Retinal pigment epithelial cell (primary cell): ENCODE measurements at regions not wholly inside any gene's neighbourhood (a gene's known extent, or its start where the extent isn't known, plus 50 kb on each side); places are given as distances from the start of the nearest gene placed in this dataset.

Experiments
- DNase-seq: peaks from one replicate; pipeline ENCODE4 v3.0.0-alpha.2; 2010; ENCODE audit warnings: low read depth
- H3K4me3 ChIP-seq: 2 replicates; pipeline ENCODE4 v1.5.1; 2011; ENCODE audit warnings: mild to moderate bottlenecking, low read length, control low read depth, moderate library complexity
- CTCF ChIP-seq: conservative IDR thresholded peaks from 2 replicates; pipeline ENCODE4 v1.5.1; 2011; ENCODE audit warnings: low read depth, low read length, control low read depth, inconsistent platforms

DNA sequence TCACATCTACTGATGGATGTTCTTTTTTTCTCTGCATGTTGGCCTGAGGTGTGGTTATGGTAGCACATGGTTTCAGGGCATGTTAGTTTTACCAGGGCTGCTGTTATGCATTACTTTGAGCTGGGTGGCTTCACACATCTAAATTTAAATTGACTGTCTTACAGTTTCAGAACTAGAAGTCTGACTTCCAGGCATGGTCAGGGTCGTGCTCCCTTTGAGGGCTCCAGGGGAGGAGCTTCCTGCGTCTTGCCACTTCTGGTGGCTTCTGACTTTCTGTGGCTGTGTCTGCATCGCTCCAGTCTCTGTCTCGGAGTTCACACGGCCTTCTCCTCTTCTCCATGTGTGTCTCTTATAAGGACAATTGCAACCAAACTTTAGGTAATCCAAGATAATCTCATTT lies 143.9 kb downstream of the GALR1 start:
- no peak for TF ChIP-seq CTCF
- DNase-seq: no peak
- no peak overlapping the region for H3K4me3 ChIP-seq

DNA sequence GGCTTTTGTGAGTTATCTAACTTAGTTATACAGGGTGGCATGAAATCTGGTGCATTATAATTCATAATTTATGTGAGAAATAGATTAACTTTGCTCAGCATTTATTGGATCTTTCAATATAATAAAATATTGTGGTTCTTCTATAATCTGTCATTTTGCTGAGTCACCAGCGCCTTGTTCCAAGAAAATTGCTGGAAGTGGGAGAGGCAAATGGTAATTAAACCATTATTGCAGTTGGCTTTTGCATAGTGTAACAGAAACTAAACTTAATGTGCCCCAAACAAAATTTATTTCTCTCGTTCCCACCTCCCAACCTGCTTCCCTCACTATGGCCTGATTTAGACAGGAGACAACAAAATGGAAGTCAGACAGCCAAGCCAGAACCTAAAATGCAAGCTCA lies 146.3 kb downstream of the GALR1 start:
- TF ChIP-seq CTCF: no peak
- no peak overlapping the region for H3K4me3 ChIP-seq
- no peak for DNase-seq

GRCh38 chr18:77397056-77397455 lies 147.4 kb downstream of the GALR1 start:
- TF ChIP-seq CTCF: no peak
- no peak overlapping the region for H3K4me3 ChIP-seq
- no peak for DNase-seq

- DNase-seq: no peak
- H3K4me3 ChIP-seq: no peak overlapping the region
- TF ChIP-seq CTCF: no peak
Observed at GRCh38 chr18:77397617-77398016, 148.0 kb downstream of the GALR1 start.

DNA sequence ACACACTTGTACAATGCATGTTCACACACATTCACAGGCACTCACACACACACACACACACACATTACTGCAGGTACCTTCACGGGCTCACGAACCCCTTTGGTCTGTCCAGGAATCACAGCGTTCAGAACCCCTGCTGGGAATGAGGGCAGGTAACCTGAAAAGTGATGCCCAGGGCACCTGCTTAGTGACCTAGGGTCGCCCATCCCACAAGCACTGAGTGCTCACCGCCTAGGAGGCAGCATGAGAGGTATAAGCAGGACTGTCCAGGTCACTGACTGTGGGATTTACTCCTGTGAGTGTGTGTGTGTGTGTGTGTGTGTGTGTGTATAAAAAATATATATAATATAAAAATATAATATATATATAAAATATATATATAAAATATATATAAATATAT lies 150.9 kb downstream of the GALR1 start:
- H3K4me3 ChIP-seq: no peak overlapping the region
- no peak for DNase-seq
- TF ChIP-seq CTCF: no peak

DNA sequence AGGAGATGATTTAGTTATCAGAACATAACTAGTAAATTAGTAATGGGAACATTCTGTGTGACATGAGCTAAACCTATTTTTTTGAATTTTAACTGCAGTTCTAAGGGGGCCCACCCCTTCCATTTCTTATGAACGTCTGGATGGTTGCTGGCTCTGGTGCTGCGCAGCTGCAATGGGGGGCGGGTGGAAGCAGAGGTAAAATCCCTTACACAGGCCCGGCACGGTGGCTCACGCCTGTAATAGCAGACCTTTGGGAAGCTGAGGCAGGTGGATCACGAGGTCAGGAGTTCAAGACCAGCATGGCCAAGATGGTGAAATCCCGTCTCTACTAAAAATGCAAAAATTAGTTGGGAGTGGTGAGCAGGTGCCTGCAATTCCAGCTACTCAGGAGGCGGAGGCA lies 151.5 kb downstream of the GALR1 start:
- no peak for TF ChIP-seq CTCF
- H3K4me3 ChIP-seq: no peak overlapping the region
- no peak for DNase-seq

DNA sequence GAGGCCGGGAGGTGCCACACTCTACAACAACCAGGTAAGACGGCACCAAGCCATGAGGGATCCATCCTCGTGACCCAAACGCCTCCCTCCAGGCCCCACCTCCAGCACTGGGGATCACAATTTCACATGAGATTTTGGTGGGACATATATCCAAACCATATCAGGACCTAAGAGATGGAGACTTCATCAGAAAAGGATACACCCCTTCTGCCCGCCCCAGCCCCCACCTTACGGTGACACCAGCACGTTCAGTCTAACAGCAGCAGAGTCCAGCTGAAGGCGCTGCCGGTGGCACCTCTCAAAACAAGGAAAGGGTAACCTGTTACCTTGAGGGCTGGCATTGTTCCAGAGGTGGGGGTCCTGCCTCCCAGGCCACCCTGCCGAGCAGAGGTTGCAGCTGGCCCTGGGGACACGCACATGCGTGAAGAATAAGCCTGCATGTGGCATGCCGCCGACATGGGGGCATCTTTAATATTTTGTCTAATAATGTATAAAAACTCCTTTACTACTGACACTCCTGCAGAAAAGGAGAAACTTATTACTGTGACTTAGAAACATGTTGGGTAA lies 154.4 kb downstream of the GALR1 start:
- TF ChIP-seq CTCF: no peak
- no peak for DNase-seq
- no peak overlapping the region for H3K4me3 ChIP-seq
